ENCODE measurements at regions not wholly inside any gene's neighbourhood (a gene's known extent, or its start where the extent isn't known, plus 50 kb on each side); places are given as distances from the start of the nearest gene placed in this dataset.

DNA sequence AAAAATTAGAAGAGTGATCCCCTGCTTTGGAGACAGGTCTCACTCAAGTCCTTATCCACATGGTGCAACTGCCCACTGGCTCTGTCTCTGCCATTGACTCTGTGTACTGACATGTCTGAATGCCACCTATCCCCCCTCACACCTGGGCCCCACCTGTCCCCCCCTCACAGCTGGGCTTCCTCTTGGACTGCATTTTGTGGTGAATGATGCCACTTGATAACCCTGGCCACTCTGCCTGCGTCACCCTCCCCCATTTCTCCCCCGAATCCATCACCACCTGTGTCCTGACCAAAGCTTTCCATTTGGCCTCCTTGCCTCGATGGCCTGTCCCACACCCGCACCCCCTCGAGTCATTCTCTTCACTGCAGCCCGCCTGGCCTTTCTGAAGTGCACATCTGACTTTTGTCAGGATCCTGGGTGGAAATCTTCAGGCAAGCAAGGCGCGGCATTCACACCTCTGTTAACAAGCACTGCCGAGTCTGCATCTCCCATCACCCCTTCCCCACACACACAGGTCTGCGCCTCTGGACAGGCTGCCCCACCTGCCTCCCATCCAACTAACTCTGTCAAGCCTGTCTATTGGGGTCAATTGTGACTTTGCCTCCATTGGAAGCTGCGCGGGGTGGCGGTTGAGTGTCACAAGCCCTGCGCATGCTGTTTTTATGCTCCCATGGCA lies 175.3 kb upstream of the KLF14 start:
- no peaks in the 10 kb centered on the region for H3K9me3 Mint-ChIP-seq (ENCODE audit: unreplicated experiment)
- ChIA-PET CTCF (interaction anchor here (0.6 kb wide), 1 partner anchor 23 kb away, joined by 5 read pairs; no protein-coding TSS in a partner anchor), POLR2A (no interaction called here)
- no peaks in the 10 kb centered on the region for H3K27me3 Mint-ChIP-seq (ENCODE audit: insufficient read depth, unreplicated experiment)
- H3K4me1 Mint-ChIP-seq (ENCODE audit: low read depth, unreplicated experiment) = peaks cover 32% of the 10 kb centered on the region
- H3K36me3 Mint-ChIP-seq (ENCODE audit: insufficient read depth, unreplicated experiment) = peaks cover 5% of the 10 kb centered on the region
- no peak overlapping the region for H3K4me3 Mint-ChIP-seq (ENCODE audit: unreplicated experiment)
- BruUV-seq (replicated peaks) = no TSS peak
- Histone ChIP-seq H3K9me3 (no peaks in the 10 kb centered on the region), H3K36me3 (ENCODE audit: control insufficient read depth, insufficient read depth, low read length) (no peaks in the 10 kb centered on the region; the same call in 1 of the 2 replicates), H3K27me3 (replicated peaks; ENCODE audit: control insufficient read depth, insufficient read depth, low read length) (no peaks in the 10 kb centered on the region), H3K4me3 (ENCODE audit: low read depth, low read length) (no peak overlapping the region), H3K4me1 (peaks cover 27% of the 10 kb centered on the region)
- TF ChIP-seq, protein P1, sequence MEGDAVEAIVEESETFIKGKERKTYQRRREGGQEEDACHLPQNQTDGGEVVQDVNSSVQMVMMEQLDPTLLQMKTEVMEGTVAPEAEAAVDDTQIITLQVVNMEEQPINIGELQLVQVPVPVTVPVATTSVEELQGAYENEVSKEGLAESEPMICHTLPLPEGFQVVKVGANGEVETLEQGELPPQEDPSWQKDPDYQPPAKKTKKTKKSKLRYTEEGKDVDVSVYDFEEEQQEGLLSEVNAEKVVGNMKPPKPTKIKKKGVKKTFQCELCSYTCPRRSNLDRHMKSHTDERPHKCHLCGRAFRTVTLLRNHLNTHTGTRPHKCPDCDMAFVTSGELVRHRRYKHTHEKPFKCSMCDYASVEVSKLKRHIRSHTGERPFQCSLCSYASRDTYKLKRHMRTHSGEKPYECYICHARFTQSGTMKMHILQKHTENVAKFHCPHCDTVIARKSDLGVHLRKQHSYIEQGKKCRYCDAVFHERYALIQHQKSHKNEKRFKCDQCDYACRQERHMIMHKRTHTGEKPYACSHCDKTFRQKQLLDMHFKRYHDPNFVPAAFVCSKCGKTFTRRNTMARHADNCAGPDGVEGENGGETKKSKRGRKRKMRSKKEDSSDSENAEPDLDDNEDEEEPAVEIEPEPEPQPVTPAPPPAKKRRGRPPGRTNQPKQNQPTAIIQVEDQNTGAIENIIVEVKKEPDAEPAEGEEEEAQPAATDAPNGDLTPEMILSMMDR (IDR thresholded peaks at IDR 0.05; ENCODE audit: insufficient read depth in 1 of 2, low read depth in 1 of 2, low read length in 1 of 2, severe bottlenecking in 1 of 2, unreplicated experiment in 1 of 2) = no peak
- intact Hi-C loops (cut with micrococcal nuclease; ENCODE audit: unreplicated experiment) = no loop called here
- DNase-seq = no peak
- H3K27ac Mint-ChIP-seq (ENCODE audit: unreplicated experiment) = peak overlapping the region; percentile 95

DNA sequence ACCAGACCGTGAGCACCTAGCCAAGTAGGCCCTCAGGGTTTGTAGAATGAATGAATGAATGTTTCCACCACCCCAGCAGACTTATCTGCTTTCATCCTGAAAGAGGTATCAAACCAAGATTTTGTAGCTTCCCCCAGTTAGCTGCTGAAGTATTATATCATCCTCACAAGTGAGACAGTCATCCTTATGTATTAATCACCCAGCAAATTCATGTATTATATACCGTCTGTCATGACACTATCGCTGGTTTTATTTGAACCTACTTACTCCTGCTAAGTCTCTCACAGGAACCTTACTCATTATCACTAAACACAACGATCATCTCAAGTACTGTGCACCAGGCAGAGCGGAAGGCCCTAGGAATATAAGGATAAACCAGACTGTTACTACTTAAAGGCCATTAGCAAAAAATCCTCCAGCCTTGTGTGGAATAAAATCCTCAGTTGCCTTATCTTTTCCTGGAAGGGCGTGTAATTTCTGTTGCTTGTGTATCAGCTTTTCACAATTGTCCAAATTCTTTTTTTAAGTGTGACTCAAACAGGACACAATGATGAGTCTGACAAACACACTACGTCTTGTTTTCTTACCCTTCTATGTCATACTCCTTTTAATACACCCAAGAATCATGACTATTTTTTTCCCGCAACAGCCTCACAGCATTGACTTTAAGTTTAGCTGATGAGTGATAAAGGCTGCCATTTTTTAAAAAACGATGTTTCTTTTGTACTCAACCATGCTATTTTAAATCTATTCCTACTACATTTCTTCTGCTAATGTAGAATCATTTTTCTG lies 176.1 kb upstream of the KLF14 start:
- Histone ChIP-seq H3K4me3 (ENCODE audit: low read depth, low read length) (no peak overlapping the region), H3K27me3 (replicated peaks; ENCODE audit: control insufficient read depth, insufficient read depth, low read length) (no peaks in the 10 kb centered on the region), H3K9me3 (no peaks in the 10 kb centered on the region), H3K36me3 (ENCODE audit: control insufficient read depth, insufficient read depth, low read length) (no peaks in the 10 kb centered on the region; the same call in 1 of the 2 replicates), H3K4me1 (peaks cover 19% of the 10 kb centered on the region)
- Mint-ChIP-seq H3K9me3 (ENCODE audit: unreplicated experiment) (no peaks in the 10 kb centered on the region), H3K27ac (ENCODE audit: unreplicated experiment) (peak overlapping the region; percentile 95), H3K4me3 (ENCODE audit: unreplicated experiment) (peak overlapping the region; percentile 94), H3K36me3 (ENCODE audit: insufficient read depth, unreplicated experiment) (peaks cover 5% of the 10 kb centered on the region), H3K27me3 (ENCODE audit: insufficient read depth, unreplicated experiment) (no peaks in the 10 kb centered on the region), H3K4me1 (ENCODE audit: low read depth, unreplicated experiment) (peaks cover 31% of the 10 kb centered on the region)
- TF ChIP-seq, protein P1 (IDR thresholded peaks at IDR 0.05; ENCODE audit: insufficient read depth in 1 of 2, low read depth in 1 of 2, low read length in 1 of 2, severe bottlenecking in 1 of 2, unreplicated experiment in 1 of 2) = no peak
- no TSS peak for BruUV-seq (replicated peaks)
- ChIA-PET CTCF (no interaction called here), POLR2A (no interaction called here)
- intact Hi-C loops (cut with micrococcal nuclease; ENCODE audit: unreplicated experiment) = no loop called here
- DNase-seq = no peak
